Thyroid gland (tissue), 4 donors: ENCODE measurements at regions not wholly inside any gene's neighbourhood (a gene's known extent, or its start where the extent isn't known, plus 50 kb on each side); places are given as distances from the start of the nearest gene placed in this dataset.

ENCODE experiments used
- POLR2A ChIP-seq, 2 donors: fragments of 450-650 bp; IDR thresholded peaks; one replicate each; pipeline ENCODE4 v1.6.1; 2017; ENCODE audit warnings: antibody characterized with exemption in 2 of 2, mild to moderate bottlenecking in 2 of 2, moderate library complexity in 1 of 2
- TF ChIP-seq, protein P1 (sequence below), 6 experiments: fragments of 200-600 bp in 3 of 6; fragments of 450-650 bp in 3 of 6; sonication (generic) in 3 of 6; IDR thresholded peaks; one replicate each; pipeline ENCODE4 v1.5.1; 2016 to 2019; ENCODE audit warnings: antibody characterized with exemption in 6 of 6, mild to moderate bottlenecking in 2 of 6, inconsistent platforms in 1 of 6, moderate library complexity in 1 of 6

- TF ChIP-seq, protein P1, sequence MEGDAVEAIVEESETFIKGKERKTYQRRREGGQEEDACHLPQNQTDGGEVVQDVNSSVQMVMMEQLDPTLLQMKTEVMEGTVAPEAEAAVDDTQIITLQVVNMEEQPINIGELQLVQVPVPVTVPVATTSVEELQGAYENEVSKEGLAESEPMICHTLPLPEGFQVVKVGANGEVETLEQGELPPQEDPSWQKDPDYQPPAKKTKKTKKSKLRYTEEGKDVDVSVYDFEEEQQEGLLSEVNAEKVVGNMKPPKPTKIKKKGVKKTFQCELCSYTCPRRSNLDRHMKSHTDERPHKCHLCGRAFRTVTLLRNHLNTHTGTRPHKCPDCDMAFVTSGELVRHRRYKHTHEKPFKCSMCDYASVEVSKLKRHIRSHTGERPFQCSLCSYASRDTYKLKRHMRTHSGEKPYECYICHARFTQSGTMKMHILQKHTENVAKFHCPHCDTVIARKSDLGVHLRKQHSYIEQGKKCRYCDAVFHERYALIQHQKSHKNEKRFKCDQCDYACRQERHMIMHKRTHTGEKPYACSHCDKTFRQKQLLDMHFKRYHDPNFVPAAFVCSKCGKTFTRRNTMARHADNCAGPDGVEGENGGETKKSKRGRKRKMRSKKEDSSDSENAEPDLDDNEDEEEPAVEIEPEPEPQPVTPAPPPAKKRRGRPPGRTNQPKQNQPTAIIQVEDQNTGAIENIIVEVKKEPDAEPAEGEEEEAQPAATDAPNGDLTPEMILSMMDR (IDR thresholded peaks at IDR 0.05) = no peak
- no peak for TF ChIP-seq POLR2A (IDR thresholded peaks at IDR 0.05)
Observed at GRCh38 chr5:54761213-54761701, 224.1 kb downstream of the ESM1 start.
